HK-2 (cell line): ENCODE measurements at regions not wholly inside any gene's neighbourhood (a gene's known extent, or its start where the extent isn't known, plus 50 kb on each side); places are given as distances from the start of the nearest gene placed in this dataset.
A peak's percentile ranks its signal among the peaks of the same experiment; 100 is the strongest.
"Not testable (repeated sequence)": the region's sequence is repeated elsewhere in the genome, so short reads cannot be mapped to it uniquely, and the experiment has no call there.

Experiments used
- DNase-seq: peaks from one replicate; pipeline ENCODE4 v3.0.0-alpha.2; 2018; ENCODE audit not compliant: unreplicated experiment

DNA sequence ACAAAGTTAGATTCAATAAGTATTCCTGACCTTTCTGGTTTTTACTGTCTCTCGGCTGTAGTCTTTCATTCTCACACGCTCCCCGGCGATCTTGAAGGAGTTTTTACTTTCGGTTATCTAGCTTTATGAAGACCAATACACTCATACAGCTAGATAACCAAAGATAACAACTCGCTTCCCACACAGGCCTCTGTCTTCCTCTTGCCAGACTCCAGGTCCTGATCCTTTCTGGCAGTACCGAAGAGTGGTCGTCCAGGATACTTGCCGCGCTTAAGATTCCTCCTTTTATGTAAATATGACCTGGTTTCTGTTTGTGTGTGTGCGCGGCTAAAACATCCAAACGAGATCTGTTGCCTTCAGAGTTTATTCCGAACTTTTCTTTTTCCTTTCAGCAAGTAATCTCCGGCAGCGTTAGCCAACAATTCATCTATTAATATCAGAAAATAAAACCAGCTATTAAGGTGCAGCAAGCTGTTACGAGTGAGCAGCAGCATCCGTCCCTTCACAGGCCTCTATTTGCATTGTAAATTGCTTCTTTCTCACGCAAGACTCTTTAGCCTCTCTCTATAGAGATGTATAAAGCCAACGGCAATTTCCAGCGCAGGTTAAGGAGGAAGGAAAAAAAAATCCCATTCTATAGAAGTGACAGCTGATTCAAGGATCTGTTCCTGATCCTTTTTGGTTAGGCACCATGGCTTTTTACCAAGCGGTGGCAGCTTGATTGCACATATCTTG is 216.1 kb downstream of the MEF2C start:
- DNase-seq: no peak

DNA sequence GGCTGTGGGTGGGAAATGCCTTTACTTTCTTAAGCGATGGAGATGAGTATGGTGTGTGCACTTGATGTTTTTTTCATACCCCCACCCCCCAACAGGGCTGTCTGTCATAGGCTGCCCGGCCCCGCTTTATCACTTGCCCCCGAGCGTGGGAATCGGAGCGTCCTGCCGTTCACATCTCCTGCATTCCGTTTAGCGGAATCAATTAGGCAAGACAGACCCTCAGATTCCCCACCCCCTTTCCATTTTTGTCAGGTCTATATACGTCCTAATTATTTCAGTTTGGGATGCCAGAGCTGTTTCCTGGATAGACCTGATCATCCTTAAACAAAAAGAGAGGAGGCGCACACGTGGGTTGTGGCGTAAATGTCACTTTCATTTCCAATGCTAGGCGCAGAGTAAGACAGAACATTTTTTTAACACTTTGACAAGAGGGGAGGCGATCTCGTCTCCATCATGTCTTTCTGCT is 217.2 kb downstream of the MEF2C start:
- no peak for DNase-seq

DNA sequence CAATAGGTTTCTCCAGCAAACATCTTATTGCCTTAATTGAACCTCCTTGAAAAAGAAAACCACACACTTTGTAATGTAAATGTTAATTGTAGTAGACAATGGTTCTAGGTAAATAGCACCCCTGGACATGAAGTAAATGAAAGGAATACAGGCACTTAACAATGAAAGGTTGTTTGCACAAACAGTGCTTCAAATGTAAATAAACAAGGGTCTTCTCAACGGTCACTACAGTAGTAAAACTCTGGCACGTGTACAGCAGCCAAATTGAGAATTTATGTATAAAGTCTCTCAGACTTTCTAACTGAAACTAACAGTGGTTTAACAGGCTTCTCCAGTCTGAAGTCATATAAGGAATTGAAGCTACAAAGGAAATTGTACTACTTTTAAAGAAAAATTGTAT is 218.3 kb downstream of the MEF2C start:
- DNase-seq: no peak

DNA sequence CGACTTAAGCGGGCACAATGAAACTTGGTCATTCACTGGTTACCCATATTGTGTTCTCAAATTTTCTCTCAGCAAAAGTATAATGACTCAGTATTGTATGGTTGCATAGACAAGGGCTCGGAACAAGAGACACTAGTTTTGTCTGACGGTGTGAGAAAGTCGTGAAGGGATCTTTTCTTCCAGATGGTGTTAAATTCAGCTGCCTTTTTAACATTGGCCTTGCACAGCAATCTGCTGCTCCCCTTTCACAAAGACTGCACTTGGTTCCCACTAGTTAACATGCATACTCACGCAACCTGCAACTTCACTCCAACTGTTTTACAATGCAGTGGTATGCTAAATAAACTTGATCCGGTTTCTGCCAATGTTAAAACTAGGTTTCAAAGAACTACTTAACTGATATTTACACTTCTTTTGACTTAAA is 219.2 kb downstream of the MEF2C start:
- no peak for DNase-seq

DNA sequence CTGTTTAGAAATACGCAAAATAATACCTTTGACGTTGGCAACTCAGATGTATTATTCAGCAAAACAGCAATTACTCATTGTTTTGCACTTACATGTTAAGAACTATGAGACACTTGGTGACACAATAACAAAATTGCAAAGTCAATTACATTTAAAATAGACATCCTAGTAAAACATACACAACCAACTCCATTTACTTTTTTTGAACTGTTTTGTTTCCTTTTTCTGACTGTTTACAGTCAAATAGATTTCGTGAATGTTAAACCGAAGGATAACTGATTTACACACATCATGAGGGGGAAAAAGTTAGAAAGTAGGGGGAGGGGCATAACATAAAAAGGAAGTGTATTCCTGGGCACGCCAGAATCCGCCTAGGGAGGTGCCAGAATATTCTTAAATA is 220.1 kb downstream of the MEF2C start:
- DNase-seq: no peak

DNA sequence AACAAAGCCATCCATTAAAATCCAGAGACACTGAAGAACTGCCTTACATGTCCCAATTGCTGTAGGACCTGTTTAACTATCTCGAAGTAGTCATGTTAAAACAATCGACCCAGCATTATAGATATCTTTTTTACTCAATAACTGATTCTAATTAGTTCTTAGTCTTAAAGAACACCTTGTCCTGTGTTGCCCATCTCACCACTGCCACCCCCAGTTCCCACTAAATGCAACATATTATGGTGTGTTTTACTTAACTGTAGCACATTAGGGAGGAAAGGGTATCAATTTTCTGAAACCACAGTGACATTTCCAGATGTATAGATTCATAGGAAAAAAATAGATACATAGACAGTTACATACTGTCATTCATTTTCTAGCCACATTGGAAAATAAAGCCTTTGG is 221.2 kb downstream of the MEF2C start:
- DNase-seq: no peak

DNA sequence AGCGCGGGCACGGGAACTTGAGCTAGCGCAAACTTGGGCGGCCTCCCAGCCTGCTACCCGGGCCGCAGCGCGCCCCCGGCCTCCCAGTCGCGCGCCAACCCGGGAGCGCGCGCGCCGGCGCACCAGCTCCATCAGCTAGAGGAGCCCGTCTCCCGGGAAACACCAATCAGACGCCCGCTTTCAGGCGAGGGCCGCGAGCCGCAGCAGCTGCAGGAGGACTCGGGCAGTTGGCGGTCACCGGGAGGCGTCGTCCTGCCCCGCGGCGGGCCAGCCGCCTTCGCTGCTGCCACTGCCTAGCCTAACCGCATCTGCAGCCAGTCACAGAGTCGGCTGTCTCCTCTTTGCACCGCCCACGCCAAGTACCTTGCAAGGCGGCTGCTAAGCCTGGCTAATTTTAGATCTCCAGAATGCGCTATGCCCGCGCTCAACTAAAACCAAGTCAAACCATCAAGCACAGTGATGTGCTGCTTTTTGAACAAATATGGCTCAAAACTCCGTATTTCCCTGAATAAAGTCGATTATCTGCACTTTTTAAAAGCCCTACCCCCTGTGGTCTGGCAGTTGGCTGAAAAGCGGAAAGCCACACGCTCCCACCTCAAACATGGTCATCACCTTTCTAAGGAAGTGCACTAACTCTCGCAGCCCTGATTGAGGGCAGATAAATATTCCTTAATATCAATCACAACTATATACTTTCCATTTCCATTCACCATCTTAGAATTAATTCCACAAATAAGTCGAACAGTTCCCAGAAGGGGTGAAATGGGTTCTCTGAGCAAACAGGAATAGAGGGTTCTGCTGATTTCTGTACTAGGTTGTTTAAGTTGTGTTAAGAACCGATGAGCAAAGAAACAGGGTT is 221.8 kb downstream of the MEF2C start:
- DNase-seq: peak; percentile 89

DNA sequence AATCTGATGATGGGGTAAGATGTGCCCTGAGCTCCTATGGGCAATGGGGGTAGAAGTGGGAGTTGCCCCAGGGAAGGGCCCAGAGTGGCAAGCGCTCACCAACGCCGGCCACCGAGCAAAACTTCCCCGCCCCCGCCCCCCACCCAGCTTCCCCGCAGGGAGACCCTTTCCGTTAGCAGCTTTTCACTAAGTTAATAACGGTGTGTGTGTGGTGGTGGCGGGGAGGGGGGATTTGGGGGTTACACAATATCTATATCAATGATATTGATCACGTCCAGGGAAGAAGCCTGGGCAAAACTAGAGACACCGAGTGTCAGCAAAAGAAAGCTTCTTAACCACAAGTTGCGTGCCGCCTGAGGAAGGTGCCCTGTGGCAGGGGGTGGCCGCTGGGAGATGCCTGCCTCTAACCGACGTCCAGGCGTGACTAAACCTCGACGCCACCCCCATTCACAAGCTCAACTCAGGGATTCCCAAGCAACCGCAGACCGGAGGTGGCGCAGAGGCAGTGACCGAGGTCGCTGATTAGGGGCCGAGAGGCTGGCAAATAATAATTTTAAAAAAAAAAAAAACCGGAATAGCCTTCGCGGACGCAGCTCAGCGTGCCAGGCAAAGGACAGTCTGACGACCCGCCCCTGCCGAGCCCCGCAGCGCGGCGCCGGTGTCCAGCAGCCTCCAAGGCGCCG is 222.6 kb downstream of the MEF2C start:
- peak; percentile 71 for DNase-seq

DNA sequence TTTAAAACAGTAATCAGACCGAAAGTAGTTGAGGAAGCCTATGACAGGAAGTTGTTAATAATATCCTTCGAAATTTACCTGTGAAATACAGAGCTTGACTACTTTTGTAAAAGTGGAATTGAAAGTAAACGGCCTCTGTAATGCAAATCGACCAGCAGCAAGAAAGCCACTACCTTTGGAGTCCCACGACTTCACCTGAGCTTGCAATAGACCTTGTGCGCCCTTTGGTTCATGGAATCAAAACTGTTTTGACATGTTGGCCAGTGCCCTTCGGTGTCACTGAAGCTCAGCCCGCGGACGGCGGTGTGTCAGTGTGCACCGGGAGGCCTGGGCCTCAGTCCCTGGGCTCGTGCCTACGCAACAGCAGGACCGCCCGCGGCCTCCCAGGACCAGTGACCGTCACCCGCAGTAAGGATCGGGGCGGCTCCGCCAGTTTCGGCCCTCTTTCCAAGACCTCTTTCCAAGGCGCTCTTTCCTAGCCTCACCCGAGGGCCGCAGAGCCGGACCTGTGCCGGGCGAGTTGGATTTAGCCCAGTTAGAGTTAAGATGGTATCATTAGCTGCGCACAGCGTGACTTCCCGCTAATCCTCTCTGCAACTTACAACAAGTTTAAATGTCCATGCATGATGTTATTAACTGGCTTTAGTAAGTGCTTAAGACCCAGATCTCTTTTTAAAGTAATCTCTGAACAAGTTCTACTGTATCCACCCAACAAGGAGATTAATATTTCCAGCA is 223.3 kb downstream of the MEF2C start:
- no peak for DNase-seq

DNA sequence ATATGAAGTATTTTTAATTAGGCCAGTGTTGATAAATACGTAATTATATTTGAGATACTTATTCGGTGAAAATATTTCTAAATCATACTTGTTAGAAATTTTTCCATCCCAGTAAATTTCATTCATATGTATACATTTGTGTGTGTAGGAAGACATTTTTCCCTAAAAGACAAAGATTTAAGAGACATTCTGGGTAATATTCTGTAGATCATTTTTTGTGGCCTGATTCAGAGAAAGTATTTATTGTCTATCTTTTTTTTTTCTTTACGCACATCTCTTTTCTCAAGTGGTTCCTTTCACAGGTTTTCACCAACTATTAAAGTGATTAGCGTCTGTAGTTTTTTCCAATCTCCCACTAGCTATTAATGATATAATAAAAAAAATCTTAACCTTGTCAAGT is 224.1 kb downstream of the MEF2C start:
- no peak for DNase-seq

DNA sequence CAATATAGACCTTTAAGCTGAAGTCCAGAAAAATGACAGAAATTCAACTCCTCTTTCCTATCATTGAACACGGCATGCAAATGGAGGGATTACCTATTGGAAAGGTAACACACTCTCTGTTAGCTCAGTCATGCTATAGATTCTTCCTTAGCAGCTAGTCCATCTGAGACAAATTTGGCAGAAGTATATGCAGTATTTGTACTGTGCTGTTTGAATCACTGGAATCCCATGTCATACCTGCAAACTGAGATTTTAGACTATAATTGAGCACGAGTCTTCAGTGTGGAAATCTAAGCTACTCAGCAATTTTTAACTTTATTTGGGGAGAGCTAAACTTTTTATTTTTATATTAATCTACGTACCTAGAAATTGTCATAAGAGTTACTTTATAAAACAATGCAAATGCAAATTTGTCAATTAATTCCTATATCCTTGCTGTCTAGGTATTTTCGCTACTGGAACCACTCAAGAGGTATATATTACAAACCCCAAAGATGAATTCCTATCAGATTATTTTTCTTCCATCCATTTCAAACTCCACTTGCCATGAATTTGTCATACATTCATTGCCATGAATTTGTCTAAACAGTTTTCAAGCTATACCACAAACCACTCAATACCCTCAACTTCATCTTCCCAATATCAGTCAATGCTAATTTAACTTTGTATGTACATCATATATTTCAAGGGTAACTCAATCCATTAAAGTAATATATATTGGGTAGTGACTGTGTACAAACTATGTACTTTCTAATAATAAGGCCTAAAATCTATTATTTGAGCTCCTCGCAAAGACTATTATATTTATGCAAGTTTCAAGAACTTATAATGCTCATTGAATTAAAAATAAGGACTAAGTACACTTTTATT is 224.8 kb downstream of the MEF2C start:
- DNase-seq: no peak

DNA sequence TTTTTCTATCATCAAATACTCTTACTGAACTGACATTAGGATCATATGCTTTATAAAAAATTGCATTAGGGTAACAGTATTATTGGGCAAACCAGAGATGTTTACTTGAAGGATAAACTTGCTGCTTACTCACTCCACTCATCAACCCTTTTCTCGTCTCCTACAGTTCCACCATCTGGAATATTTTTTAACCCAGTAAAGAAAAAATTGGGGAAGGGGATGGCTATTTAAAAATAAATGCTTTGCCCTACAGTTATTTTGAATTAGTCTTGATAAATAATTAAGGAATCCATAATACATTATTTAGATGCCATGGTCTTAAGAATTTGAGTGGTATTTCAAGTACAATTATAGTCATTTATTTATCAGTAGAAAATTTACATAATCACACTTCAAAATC is 225.8 kb downstream of the MEF2C start:
- no peak for DNase-seq

DNA sequence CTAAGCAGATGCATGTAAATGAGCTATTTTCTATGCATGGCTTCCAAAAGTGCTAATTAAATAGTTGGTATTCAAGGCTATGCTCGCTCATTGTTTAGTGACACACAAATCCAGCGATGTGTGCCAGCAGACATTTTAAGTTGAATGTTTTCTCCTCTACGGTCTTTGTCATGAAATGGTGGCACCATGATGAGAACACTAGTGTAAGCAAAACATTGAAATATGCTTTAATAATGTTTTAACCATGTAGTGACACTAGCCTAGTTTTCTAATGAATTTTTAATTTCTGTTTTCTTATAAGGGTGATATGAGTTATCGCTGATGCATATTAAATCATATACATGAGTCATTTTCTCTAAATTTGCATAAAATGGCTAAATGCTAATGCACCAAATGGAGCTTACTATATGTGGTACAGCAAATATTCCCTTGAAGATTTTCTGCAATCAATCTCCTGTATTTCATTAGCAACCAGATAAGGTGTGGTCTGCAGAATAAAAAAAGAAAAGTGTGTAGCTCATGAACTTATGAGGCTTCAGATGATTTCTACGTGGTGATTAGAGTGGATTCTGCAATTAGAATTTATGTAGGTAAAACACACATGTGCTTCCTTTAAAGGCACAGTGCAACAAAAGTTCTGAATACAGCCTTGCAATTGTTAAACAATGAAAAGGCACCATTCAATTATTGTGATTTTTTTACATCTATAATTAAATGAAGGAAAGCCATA is 226.6 kb downstream of the MEF2C start:
- DNase-seq: no peak

DNA sequence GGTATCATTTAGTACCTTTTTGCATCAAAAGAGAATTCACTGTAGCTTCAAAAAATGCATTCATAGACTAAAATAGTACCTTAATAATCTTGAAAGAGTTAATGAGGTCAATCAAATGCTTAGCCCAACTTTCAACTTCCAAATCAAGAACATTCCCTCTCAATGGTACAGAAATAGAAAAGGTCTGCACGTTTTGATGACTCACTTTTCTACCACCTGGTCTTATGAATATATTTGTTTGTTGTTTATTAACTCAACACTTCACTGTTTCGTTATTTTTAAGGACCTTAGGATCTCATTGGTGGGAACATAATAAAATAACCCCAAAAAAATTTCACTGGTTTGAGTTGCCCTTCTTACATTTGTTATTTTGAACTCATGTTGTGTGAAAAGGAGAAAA is 229.5 kb downstream of the MEF2C start:
- DNase-seq: no peak

DNA sequence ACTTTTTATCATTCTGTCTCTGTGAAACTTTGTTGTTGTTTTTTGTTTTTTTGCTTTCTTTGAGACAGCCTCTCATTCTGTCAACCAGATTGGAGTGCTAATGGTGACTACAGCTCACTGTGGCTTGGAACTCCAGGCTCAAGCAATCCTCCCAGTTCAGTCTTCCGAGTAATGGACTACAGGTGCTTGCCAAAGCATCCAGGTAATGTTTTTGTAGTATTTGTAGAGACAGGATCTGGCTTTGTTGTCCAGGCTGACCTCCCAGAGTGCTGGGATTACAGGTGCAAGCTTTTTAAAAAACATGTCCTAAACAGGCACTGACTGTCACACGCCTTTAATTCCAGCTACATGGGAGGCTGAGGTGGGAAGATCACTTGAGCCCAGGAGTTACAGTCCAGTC is 235.1 kb downstream of the MEF2C start:
- DNase-seq: no peak

DNA sequence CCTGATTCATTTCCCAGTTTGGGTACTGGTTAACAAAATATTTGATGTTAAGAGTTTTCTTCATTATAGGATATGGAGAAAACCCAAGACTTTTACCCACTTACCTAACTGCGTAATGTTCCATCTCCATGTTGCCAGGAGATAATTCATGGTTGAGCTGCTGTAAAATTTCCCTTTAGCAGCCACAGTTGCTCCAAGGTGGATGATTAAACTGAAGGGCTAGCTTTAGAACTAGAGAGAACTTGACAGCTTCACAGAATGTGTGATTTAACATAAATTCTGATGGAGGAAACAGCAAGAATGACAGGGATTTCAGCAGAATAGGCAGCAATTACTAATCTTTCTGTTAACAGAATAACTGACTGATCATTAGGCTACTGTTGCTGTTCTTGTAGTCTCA is 236.1 kb downstream of the MEF2C start:
- no peak for DNase-seq

DNA sequence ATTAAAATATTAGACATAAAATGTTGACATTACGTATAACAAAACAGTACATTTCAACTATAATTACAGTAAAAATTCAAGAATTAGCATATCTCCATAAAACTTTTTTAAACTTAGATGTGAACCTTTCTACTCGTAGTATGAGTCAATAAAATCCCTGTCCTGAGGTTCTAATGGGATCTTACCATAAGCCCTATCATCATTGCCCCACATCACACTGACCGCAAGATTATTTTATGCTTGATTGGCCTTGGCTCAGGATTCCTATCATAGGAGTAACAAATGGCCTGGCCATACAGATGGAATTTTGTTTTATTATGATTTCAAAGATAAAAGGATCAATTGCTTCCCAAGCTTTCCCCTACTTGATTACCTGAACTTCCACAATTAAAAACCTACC is 238.3 kb downstream of the MEF2C start:
- no peak for DNase-seq

DNA sequence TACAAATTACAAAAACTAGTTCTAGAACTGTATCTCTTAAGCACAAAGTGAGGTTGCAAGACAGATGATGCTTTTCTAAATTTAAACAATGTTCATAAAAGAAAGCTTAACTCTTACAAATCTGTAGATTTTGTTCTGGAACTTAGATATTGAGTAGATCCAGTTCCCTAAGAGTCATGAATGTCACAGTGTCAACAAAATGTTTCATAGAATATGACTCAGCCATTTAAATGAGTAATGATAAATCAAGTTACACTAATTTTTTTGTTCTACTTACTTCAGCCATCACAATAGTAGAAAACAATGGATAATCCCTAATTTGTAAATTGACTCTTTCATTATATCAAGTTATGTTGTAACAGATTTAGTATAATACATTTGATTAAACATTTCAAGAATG is 239.7 kb downstream of the MEF2C start:
- DNase-seq: no peak

DNA sequence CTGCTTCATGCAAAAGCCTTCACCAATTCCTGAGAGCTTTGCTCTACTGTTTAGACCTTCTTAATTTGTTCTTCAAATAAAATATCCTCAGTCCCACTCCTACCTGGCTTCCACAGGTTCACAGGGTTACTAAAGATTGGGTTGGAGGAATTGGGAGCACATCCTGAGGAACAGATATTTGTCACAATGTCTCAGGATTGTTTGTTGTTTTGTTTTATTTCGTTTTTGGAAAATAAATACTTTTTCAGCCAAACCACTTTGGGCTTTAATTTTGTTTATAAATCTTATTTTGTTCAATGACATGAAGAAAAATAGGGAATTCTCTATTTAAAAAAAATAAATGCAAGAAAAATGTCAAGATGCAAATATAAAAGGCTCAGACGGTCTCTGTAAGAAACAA is 249.0 kb downstream of the MEF2C start:
- no peak for DNase-seq

DNA sequence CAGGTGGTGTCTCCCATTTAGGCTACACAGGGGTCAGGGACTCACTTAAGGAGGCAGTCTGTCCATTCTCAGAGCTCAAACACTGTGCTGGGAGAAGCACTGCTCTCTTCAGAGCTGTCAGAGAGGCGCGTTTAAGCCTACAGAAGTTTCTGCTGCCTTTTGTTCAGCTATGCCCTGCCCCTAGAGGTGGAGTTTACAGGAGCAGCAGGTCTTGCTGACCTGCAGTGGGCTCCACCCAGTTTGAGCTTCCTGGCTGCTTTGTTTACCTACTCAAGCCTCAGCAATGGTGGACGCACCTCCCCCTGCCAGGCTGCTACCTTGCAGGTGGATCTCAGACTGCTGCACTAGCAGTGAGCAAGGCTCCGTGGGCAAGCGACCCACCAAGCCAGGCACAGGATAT is 260.1 kb downstream of the MEF2C start:
- DNase-seq: not testable (repeated sequence)
